GM13976 (cell line): ENCODE measurements at regions not wholly inside any gene's neighbourhood (a gene's known extent, or its start where the extent isn't known, plus 50 kb on each side); places are given as distances from the start of the nearest gene placed in this dataset.

Experiments used
- DNase-seq: peaks from one replicate; pipeline ENCODE4 v3.0.0; 2012; ENCODE audit warnings: low spot score
- CTCF ChIP-seq: IDR thresholded peaks from 2 replicates; pipeline ENCODE4 v1.5.1; 2012; ENCODE audit warnings: borderline replicate concordance, mild to moderate bottlenecking; ENCODE audit not compliant: insufficient read depth; ENCODE audit errors: extremely low read depth, missing control alignments, control extremely low read depth
- in situ Hi-C: fragments of 300-500 bp; cut with MboI; formaldehyde crosslinking; loops from one replicate; pipeline ENCODE4 v1.12.0; 2022; ENCODE audit warnings: low sequenced_read_pairs, mixed read lengths, inconsistent platforms; ENCODE audit not compliant: unreplicated experiment

GRCh38 chr3:18153571-18154173 is 271.5 kb downstream of the SATB1 start:
- no peak for DNase-seq
- no peak for TF ChIP-seq CTCF
- in situ Hi-C loops: no loop called here

- TF ChIP-seq CTCF: no peak
- in situ Hi-C loops: no loop called here
- no peak for DNase-seq
Measured at GRCh38 chr3:18151199-18151598, 273.9 kb downstream of the SATB1 start.

GRCh38 chr3:18149935-18150334 is 275.2 kb downstream of the SATB1 start:
- in situ Hi-C loops: no loop called here
- TF ChIP-seq CTCF: no peak
- no peak for DNase-seq

GRCh38 chr3:18149386-18149785 is 275.8 kb downstream of the SATB1 start:
- no peak for TF ChIP-seq CTCF
- DNase-seq: no peak
- in situ Hi-C loops: no loop called here

- no peak for DNase-seq
- TF ChIP-seq CTCF: no peak
- in situ Hi-C loops: no loop called here
Measured at GRCh38 chr3:18144571-18144970, 280.6 kb downstream of the SATB1 start.

GRCh38 chr3:18143258-18143780 is 281.8 kb downstream of the SATB1 start:
- in situ Hi-C loops: no loop called here
- no peak for TF ChIP-seq CTCF
- no peak for DNase-seq
